C4-2B (cell line): ENCODE measurements at regions not wholly inside any gene's neighbourhood (a gene's known extent, or its start where the extent isn't known, plus 50 kb on each side); places are given as distances from the start of the nearest gene placed in this dataset.

Experiments used
- H3K27ac ChIP-seq: fragments of 450-650 bp; 2 replicates; pipeline ENCODE4 v1.5.1; 2017
- CTCF ChIP-seq: fragments of 450-650 bp; conservative IDR thresholded peaks from 2 replicates; pipeline ENCODE4 v1.5.1; 2017; ENCODE audit warnings: mild to moderate bottlenecking
- ZFX ChIP-seq: fragments of 450-650 bp; IDR thresholded peaks from 2 replicates; pipeline ENCODE4 v1.6.1; 2017

GRCh38 chr7:106374437-106374836 lies 89.7 kb upstream of the NAMPT start:
- no peak for TF ChIP-seq ZFX
- TF ChIP-seq CTCF = no peak
- H3K27ac ChIP-seq = no peak overlapping the region

- TF ChIP-seq ZFX (no peak), CTCF (no peak)
- no peak overlapping the region for H3K27ac ChIP-seq
These were observed 88.0 kb upstream of the NAMPT start for GRCh38 chr7:106372595-106373318.

GRCh38 chr7:106372126-106372525 lies 87.3 kb upstream of the NAMPT start:
- no peak for TF ChIP-seq CTCF
- no peak overlapping the region for H3K27ac ChIP-seq

- no peak for TF ChIP-seq CTCF
- no peak for TF ChIP-seq ZFX
- no peak overlapping the region for H3K27ac ChIP-seq
These were observed 86.8 kb upstream of the NAMPT start for GRCh38 chr7:106371629-106372028.

- no peak overlapping the region for H3K27ac ChIP-seq
- no peak for TF ChIP-seq ZFX
- no peak for TF ChIP-seq CTCF
These were observed 85.8 kb upstream of the NAMPT start for GRCh38 chr7:106370542-106370941.

GRCh38 chr7:106369816-106370215 lies 85.0 kb upstream of the NAMPT start:
- no peak for TF ChIP-seq CTCF
- no peak for TF ChIP-seq ZFX
- no peak overlapping the region for H3K27ac ChIP-seq

- no peak overlapping the region for H3K27ac ChIP-seq
- TF ChIP-seq ZFX (no peak), CTCF (no peak)
These were observed 84.6 kb upstream of the NAMPT start for GRCh38 chr7:106369352-106369751.
